ENCODE measurements at regions not wholly inside any gene's neighbourhood (a gene's known extent, or its start where the extent isn't known, plus 50 kb on each side); places are given as distances from the start of the nearest gene placed in this dataset.
"Not testable (repeated sequence)": the region's sequence is repeated elsewhere in the genome, so short reads cannot be mapped to it uniquely, and the experiment has no call there.

- peaks cover 0 to 16% (median 0%) of the 10 kb centered on the region in 12 donors for H3K4me1 ChIP-seq
- H3K36me3 ChIP-seq; H3K4me3 ChIP-seq; H3K27me3 ChIP-seq; H3K27ac ChIP-seq; ATAC-seq; intact Hi-C loops (cut with DNase I); H3K9me3 ChIP-seq: not testable (repeated sequence)
- peak in 1 of 5 donors; percentile 53 for DNase-seq
- WGBS, 4 donors, result 96 to 98% (median 97%) methylated on average over 7 to 8 of the region's 8 CpGs
These were observed 61.8 kb upstream of the METTL9 start for GRCh38 chr16:21537598-21537997.

DNA sequence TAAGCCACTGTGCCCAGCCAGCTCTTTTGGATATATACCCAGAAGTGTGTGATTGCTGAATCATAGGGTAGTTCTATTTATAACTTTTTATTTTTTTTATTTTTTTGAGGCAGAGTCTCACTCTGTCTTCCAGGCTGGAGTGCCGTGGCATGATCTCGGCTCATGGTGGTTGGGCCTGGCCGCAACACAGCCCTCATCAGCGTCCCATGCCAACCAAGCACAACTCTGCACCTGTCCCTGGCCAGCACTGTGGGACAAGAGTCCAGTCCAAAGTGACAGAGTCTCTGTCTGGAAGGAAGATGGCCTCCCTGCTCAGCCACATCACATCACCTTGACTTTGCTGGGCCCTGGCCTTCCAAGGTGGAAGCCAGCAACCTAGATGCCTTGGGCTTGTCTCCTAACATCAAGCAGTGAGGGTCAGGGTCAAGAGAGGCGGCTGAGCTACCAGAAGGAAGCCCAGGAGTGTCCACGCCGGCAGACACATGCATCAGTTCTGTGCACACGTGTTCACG lies 60.2 kb upstream of the METTL9 start:
- intact Hi-C loops (cut with DNase I); H3K4me3 ChIP-seq; DNase-seq; H3K9me3 ChIP-seq; H3K27me3 ChIP-seq; H3K36me3 ChIP-seq: not testable (repeated sequence)
- WGBS, 4 donors, result 73 to 80% (median 75%) methylated on average over 7 to 9 of the region's 9 CpGs
- peaks cover 0 to 16% (median 0%) of the 10 kb centered on the region in 12 donors for H3K4me1 ChIP-seq
- ATAC-seq, result peak; percentile 19 to 59 (median 45)
- H3K27ac ChIP-seq, result peak overlapping the region in 5 of 12 donors; percentile 1 to 57 (median 31)

DNA sequence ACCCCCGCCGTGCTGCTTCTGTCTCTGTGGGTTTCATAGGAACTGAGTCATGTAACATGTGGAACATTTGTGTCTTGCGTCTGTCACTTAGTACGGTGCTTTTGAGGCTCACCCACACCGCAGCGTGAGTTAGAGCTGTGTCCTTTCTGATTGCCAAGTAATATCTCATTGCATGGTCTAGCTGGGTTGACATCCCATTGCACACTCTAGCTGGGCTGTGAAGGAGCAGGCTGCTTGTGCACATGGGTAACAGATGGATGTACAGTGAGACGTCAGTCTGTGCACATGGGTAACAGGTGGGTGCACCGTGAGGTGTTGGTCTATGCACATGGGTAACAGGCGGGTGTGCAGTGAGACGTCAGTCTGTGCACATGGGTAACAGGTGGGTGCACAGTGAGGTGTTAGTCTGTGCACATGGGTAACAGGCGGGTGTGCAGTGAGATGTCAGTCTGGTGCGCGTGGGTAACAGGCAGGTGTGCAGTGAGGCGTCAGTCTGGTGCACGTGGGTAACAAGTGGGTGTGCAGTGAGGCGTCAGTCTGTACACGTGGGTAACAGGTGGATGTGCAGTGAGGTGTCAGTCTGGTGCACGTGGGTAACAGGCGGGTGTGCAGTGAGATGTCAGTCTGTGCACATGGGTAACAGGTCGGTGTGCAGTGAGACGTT lies 58.5 kb upstream of the METTL9 start:
- H3K27ac ChIP-seq; H3K4me3 ChIP-seq; intact Hi-C loops (cut with DNase I); H3K9me3 ChIP-seq; H3K36me3 ChIP-seq; H3K27me3 ChIP-seq: not testable (repeated sequence)
- ATAC-seq (peak in 2 of 4 donors; percentile 6 to 29), DNase-seq (peak in 1 of 5 donors; percentile 56)
- WGBS, 4 donors, result 83 to 90% (median 85%) methylated on average over 19 to 21 of the region's 21 CpGs
- H3K4me1 ChIP-seq, result peaks cover 0 to 16% (median 0%) of the 10 kb centered on the region in 12 donors

DNA sequence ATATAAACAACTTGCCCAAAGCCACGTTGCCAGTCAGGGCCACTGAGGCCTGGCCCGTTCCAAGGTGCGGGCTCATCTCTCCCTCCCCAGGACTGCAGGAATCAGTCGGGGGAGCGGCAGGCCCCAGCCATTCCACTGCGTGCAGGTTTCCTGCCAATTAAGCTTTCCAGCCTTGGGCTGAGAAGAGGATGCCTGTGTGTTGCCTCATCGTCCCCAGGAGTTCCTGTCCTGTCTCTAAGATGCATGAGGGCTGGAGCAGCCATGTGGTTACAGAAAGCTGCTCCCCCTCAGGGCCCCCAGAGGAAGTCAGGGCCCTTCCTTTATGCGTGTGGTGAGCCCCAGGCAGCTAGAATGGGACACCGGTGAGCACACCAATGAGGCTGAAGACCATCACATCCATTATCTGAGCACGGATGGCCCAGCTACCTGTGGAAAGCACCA lies 57.7 kb upstream of the METTL9 start:
- H3K27me3 ChIP-seq; H3K4me3 ChIP-seq; H3K36me3 ChIP-seq; H3K9me3 ChIP-seq; intact Hi-C loops (cut with DNase I); H3K27ac ChIP-seq: not testable (repeated sequence)
- DNase-seq, result peak in 1 of 5 donors; percentile 51
- peaks cover 0 to 16% (median 0%) of the 10 kb centered on the region in 12 donors for H3K4me1 ChIP-seq
- peak in 1 of 4 donors; percentile 5 for ATAC-seq
- WGBS, 4 donors, result 40 to 71% (median 57%) methylated on average over 1 to 9 of the region's 10 CpGs

DNA sequence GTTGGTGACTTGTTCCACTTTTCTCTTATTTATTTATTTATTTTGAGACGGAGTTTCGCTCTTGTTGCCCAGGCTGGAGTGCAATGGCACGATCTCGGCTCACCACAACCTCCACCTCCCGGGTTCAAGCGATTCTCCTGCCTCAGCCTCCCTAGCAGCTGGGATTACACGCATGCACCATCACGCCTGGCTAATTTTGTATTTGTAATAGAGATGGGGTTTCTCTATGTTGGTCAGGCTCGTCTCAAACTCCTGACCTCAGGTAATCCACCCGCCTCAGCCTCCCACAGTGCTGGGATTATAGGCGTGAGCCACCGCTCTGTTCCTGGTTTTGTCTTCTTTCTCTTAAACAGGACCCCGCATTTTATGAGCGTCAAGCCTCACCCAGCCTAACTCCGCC lies 57.3 kb upstream of the METTL9 start:
- H3K27me3 ChIP-seq; DNase-seq; H3K36me3 ChIP-seq; H3K9me3 ChIP-seq; intact Hi-C loops (cut with DNase I); ATAC-seq; H3K27ac ChIP-seq; H3K4me3 ChIP-seq: not testable (repeated sequence)
- 81 to 95% (median 89%) methylated on average over 10 to 12 of the region's 15 CpGs for WGBS, 4 donors
- peaks cover 0 to 16% (median 0%) of the 10 kb centered on the region in 12 donors for H3K4me1 ChIP-seq

- H3K36me3 ChIP-seq; H3K27ac ChIP-seq; H3K9me3 ChIP-seq; H3K27me3 ChIP-seq; H3K4me3 ChIP-seq; intact Hi-C loops (cut with DNase I); ATAC-seq: not testable (repeated sequence)
- DNase-seq, result peak in 1 of 5 donors; percentile 32
- WGBS, 4 donors, result 78 to 87% methylated on average over 9 to 10 of the region's 15 CpGs; no CpG with 5 or more reads in 2 of the 4 donors
- H3K4me1 ChIP-seq, result peaks cover 0 to 16% (median 0%) of the 10 kb centered on the region in 12 donors
These were observed 56.8 kb upstream of the METTL9 start for GRCh38 chr16:21542491-21543124.

- ATAC-seq, result peak in 2 of 4 donors; percentile 2 to 35
- peaks cover 0 to 16% (median 0%) of the 10 kb centered on the region in 12 donors for H3K4me1 ChIP-seq
- intact Hi-C loops (cut with DNase I); H3K27me3 ChIP-seq; H3K9me3 ChIP-seq; H3K4me3 ChIP-seq; H3K36me3 ChIP-seq; H3K27ac ChIP-seq: not testable (repeated sequence)
- WGBS, 4 donors, result 63 to 74% (median 70%) methylated on average over 5 to 12 of the region's 12 CpGs
- DNase-seq, result peak in 1 of 5 donors; percentile 46
These were observed 56.1 kb upstream of the METTL9 start for GRCh38 chr16:21543151-21543836.

DNA sequence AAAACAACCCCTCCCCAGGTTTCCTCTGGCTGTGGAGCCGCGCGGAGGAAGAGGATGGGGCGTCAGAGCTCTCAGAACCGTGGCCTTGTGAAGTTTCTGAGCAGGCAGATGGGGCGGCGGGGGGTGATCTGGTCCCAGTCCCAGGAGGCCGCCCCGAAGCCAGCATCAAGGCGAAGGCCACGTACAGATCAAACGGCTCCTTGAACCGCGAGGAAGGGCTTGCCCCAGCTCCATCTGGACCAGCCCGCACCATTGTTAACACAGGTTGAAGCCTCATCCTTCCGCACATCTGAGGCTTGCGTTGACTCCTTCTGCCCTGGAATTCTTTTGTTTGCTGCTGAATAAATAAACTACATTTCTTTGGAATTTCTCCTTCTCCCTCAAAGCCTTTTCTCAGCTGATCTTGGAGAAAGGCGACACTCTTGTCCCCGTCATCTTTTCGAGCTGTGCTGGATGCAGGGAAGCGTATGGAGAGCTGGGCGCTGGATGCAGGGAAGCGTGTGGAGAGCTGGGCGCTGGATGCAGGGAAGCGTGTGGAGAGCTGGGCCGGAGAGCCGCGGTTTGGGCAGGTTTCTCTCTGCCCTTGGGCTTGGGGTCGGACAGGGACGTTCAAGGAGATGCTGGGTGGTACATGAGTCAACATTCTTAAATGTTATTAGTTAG lies 53.6 kb upstream of the METTL9 start:
- H3K27ac ChIP-seq; ATAC-seq; H3K9me3 ChIP-seq; H3K36me3 ChIP-seq; H3K4me3 ChIP-seq; H3K4me1 ChIP-seq; intact Hi-C loops (cut with DNase I); H3K27me3 ChIP-seq: not testable (repeated sequence)
- 79 to 82% (median 81%) methylated on average over 28 to 30 of the region's 30 CpGs for WGBS, 4 donors
- DNase-seq, result peak in 1 of 5 donors; percentile 37

- ATAC-seq; H3K27ac ChIP-seq; DNase-seq; intact Hi-C loops (cut with DNase I); H3K36me3 ChIP-seq; H3K4me3 ChIP-seq; H3K27me3 ChIP-seq; H3K9me3 ChIP-seq; H3K4me1 ChIP-seq: not testable (repeated sequence)
- WGBS, 4 donors, result 92 to 97% (median 95%) methylated on average over 3 to 6 of the region's 7 CpGs
These were observed 50.0 kb upstream of the METTL9 start for GRCh38 chr16:21549396-21549795.
